Adrenal gland (tissue), 5 donors: ENCODE measurements at regions not wholly inside any gene's neighbourhood (a gene's known extent, or its start where the extent isn't known, plus 50 kb on each side); places are given as distances from the start of the nearest gene placed in this dataset.

Source experiments
- POLR2A ChIP-seq, 2 donors: fragments of 450-650 bp; IDR thresholded peaks; one replicate each; pipeline ENCODE4 v1.6.1; 2017; ENCODE audit warnings: antibody characterized with exemption in 2 of 2, mild to moderate bottlenecking in 2 of 2, moderate library complexity in 1 of 2
- TF ChIP-seq, protein P1 (sequence below), 6 experiments: fragments of 450-650 bp in 4 of 6; fragments of 200-600 bp in 2 of 6; sonication (generic) in 1 of 6; IDR thresholded peaks; 1 replicate in 5 of 6; 2 replicates in 1 of 6; pipeline versions ENCODE4 v1.5.1 to v1.8.0; 2016 to 2021; ENCODE audit warnings: antibody characterized with exemption in 6 of 6, mild to moderate bottlenecking in 2 of 6, moderate library complexity in 1 of 6
- donor health status: DM: no; HTN: no; CAD: no.

DNA sequence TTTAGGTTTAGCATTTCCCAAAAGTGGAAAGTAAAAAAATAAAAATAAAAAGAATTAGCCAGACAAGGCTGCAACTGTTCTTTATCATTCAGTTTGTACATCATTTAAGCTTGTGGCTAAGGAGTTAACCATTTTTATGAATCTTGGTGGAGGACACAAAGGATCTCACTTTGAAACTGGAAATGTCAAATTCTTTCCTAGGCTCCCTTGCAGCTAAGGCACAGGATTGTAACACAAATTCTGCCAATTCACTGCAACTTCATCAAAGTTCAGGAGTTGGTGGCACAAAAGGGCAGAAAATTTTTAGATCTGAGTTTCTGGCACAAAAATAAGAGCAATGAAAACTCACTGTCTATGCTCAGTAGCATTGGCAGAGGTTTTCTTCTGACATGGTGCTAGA, 211.2 kb upstream of the SYT10 start:
- TF ChIP-seq POLR2A (IDR thresholded peaks at IDR 0.05): no peak
- TF ChIP-seq, protein P1, sequence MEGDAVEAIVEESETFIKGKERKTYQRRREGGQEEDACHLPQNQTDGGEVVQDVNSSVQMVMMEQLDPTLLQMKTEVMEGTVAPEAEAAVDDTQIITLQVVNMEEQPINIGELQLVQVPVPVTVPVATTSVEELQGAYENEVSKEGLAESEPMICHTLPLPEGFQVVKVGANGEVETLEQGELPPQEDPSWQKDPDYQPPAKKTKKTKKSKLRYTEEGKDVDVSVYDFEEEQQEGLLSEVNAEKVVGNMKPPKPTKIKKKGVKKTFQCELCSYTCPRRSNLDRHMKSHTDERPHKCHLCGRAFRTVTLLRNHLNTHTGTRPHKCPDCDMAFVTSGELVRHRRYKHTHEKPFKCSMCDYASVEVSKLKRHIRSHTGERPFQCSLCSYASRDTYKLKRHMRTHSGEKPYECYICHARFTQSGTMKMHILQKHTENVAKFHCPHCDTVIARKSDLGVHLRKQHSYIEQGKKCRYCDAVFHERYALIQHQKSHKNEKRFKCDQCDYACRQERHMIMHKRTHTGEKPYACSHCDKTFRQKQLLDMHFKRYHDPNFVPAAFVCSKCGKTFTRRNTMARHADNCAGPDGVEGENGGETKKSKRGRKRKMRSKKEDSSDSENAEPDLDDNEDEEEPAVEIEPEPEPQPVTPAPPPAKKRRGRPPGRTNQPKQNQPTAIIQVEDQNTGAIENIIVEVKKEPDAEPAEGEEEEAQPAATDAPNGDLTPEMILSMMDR (IDR thresholded peaks at IDR 0.05): no peak
